ENCODE measurements at regions not wholly inside any gene's neighbourhood (a gene's known extent, or its start where the extent isn't known, plus 50 kb on each side); places are given as distances from the start of the nearest gene placed in this dataset.
A peak's percentile ranks its signal among the peaks of the same experiment; 100 is the strongest.

GRCh38 chr18:23311351-23312121, 141.6 kb upstream of the RIOK3 start:
- H3K79me2 ChIP-seq (ENCODE audit: insufficient read depth) = no peaks in the 10 kb centered on the region
- H3F3A ChIP-seq (ENCODE audit: insufficient read depth) = peaks cover 9% of the 10 kb centered on the region; the same call in 1 of the 2 replicates
- no peaks in the 10 kb centered on the region for H3K36me3 ChIP-seq (ENCODE audit: low read depth)
- TF ChIP-seq EZH2phosphoT487 (IDR thresholded peaks at IDR 0.05; ENCODE audit: insufficient read depth, low read depth) (no peak), EZH2 (IDR thresholded peaks at IDR 0.05; ENCODE audit: insufficient read depth, poor library complexity, severe bottlenecking) (no peak)
- peak; percentile 98 for DNase-seq
- peaks cover 30% of the 10 kb centered on the region for H3K4me1 ChIP-seq (ENCODE audit: insufficient read depth)
- no peaks in the 10 kb centered on the region for H3K9me2 ChIP-seq (ENCODE audit: insufficient read depth)
- no peaks in the 10 kb centered on the region for H3K9me3 ChIP-seq (ENCODE audit: low read depth)
- no peak overlapping the region for H2AFZ ChIP-seq
- peak overlapping the region; percentile 32; the same call in 1 of the 2 replicates for H3K27ac ChIP-seq
- no peak overlapping the region for H3K4me3 ChIP-seq
- peak overlapping the region; percentile 60 for H3K4me2 ChIP-seq (ENCODE audit: unreplicated experiment)
- H3K9ac ChIP-seq = no peak overlapping the region
- WGBS, 2 experiments (ENCODE audit: low coverage in 1 of 2, low lambda C conversion rate in 2 of 2, missing lambda C conversion rate in 2 of 2) = 48 to 50% methylated on average over 7 of the region's 7 CpGs
- no peaks in the 10 kb centered on the region for H3K27me3 ChIP-seq (replicated peaks; ENCODE audit: insufficient read depth)
- in situ Hi-C loops (cut with MboI) = no loop called here
- no peaks in the 10 kb centered on the region for H4K20me1 ChIP-seq (ENCODE audit: insufficient read depth)

GRCh38 chr18:23313379-23313778, 139.7 kb upstream of the RIOK3 start:
- Histone ChIP-seq H3K9me3 (ENCODE audit: low read depth) (no peaks in the 10 kb centered on the region), H3K27ac (no peak overlapping the region), H3K4me1 (ENCODE audit: insufficient read depth) (peaks cover 30% of the 10 kb centered on the region), H3K4me3 (no peak overlapping the region), H4K20me1 (ENCODE audit: insufficient read depth) (no peaks in the 10 kb centered on the region), H3K9me2 (ENCODE audit: insufficient read depth) (no peaks in the 10 kb centered on the region), H3K9ac (no peak overlapping the region), H2AFZ (no peak overlapping the region), H3K27me3 (replicated peaks; ENCODE audit: insufficient read depth) (no peaks in the 10 kb centered on the region), H3F3A (ENCODE audit: insufficient read depth) (peaks cover 24% of the 10 kb centered on the region), H3K79me2 (ENCODE audit: insufficient read depth) (no peaks in the 10 kb centered on the region), H3K36me3 (ENCODE audit: low read depth) (no peaks in the 10 kb centered on the region), H3K4me2 (ENCODE audit: unreplicated experiment) (no peak overlapping the region)
- no peak for DNase-seq
- WGBS, 2 experiments (ENCODE audit: low coverage in 1 of 2, low lambda C conversion rate in 2 of 2, missing lambda C conversion rate in 2 of 2) = 100% methylated on average over 1 of the region's 1 CpG
- in situ Hi-C loops (cut with MboI) = no loop called here
- TF ChIP-seq EZH2 (IDR thresholded peaks at IDR 0.05; ENCODE audit: insufficient read depth, poor library complexity, severe bottlenecking) = no peak
- no peak for TF ChIP-seq EZH2phosphoT487 (IDR thresholded peaks at IDR 0.05; ENCODE audit: insufficient read depth, low read depth)

GRCh38 chr18:23314672-23315071, 138.4 kb upstream of the RIOK3 start:
- Histone ChIP-seq H3K4me3 (no peak overlapping the region), H3F3A (ENCODE audit: insufficient read depth) (peaks cover 30% of the 10 kb centered on the region), H3K4me1 (ENCODE audit: insufficient read depth) (peaks cover 36% of the 10 kb centered on the region), H3K9me2 (ENCODE audit: insufficient read depth) (no peaks in the 10 kb centered on the region), H3K4me2 (ENCODE audit: unreplicated experiment) (no peak overlapping the region), H3K9ac (no peak overlapping the region), H3K27ac (no peak overlapping the region), H2AFZ (no peak overlapping the region), H3K36me3 (ENCODE audit: low read depth) (no peaks in the 10 kb centered on the region), H3K79me2 (ENCODE audit: insufficient read depth) (no peaks in the 10 kb centered on the region), H3K9me3 (ENCODE audit: low read depth) (no peaks in the 10 kb centered on the region), H4K20me1 (ENCODE audit: insufficient read depth) (no peaks in the 10 kb centered on the region), H3K27me3 (replicated peaks; ENCODE audit: insufficient read depth) (no peaks in the 10 kb centered on the region)
- no peak for DNase-seq
- in situ Hi-C loops (cut with MboI) = no loop called here
- TF ChIP-seq EZH2phosphoT487 (IDR thresholded peaks at IDR 0.05; ENCODE audit: insufficient read depth, low read depth) (no peak), EZH2 (IDR thresholded peaks at IDR 0.05; ENCODE audit: insufficient read depth, poor library complexity, severe bottlenecking) (no peak)
- WGBS, 2 experiments (ENCODE audit: low coverage in 1 of 2, low lambda C conversion rate in 2 of 2, missing lambda C conversion rate in 2 of 2) = 92 to 95% methylated on average over 4 of the region's 4 CpGs

- no peaks in the 10 kb centered on the region for H3K27me3 ChIP-seq (replicated peaks; ENCODE audit: insufficient read depth)
- H3K79me2 ChIP-seq (ENCODE audit: insufficient read depth) = no peaks in the 10 kb centered on the region
- 97 to 98% methylated on average over 2 of the region's 2 CpGs for WGBS, 2 experiments (ENCODE audit: low coverage in 1 of 2, low lambda C conversion rate in 2 of 2, missing lambda C conversion rate in 2 of 2)
- peaks cover 30% of the 10 kb centered on the region for H3F3A ChIP-seq (ENCODE audit: insufficient read depth)
- TF ChIP-seq EZH2phosphoT487 (IDR thresholded peaks at IDR 0.05; ENCODE audit: insufficient read depth, low read depth) = no peak
- TF ChIP-seq EZH2 (IDR thresholded peaks at IDR 0.05; ENCODE audit: insufficient read depth, poor library complexity, severe bottlenecking) = no peak
- H3K9ac ChIP-seq = no peak overlapping the region
- H4K20me1 ChIP-seq (ENCODE audit: insufficient read depth) = no peaks in the 10 kb centered on the region
- peaks cover 30% of the 10 kb centered on the region for H3K4me1 ChIP-seq (ENCODE audit: insufficient read depth)
- H3K36me3 ChIP-seq (ENCODE audit: low read depth) = no peaks in the 10 kb centered on the region
- DNase-seq = no peak
- H3K27ac ChIP-seq = no peak overlapping the region
- no peak overlapping the region for H2AFZ ChIP-seq
- no peak overlapping the region for H3K4me2 ChIP-seq (ENCODE audit: unreplicated experiment)
- in situ Hi-C loops (cut with MboI) = no loop called here
- no peaks in the 10 kb centered on the region for H3K9me2 ChIP-seq (ENCODE audit: insufficient read depth)
- H3K9me3 ChIP-seq (ENCODE audit: low read depth) = no peaks in the 10 kb centered on the region
- no peak overlapping the region for H3K4me3 ChIP-seq
These were observed 136.8 kb upstream of the RIOK3 start for GRCh38 chr18:23316316-23316715.
